HepG2 (cell line): ENCODE measurements at regions not wholly inside any gene's neighbourhood (a gene's known extent, or its start where the extent isn't known, plus 50 kb on each side); places are given as distances from the start of the nearest gene placed in this dataset.

Source experiments
- ATAC-seq: fragments of 200-7000 bp; cut with Tn5 transposase; 3 replicates; pipeline ENCODE4 v1.9.1; 2020; ENCODE audit warnings: mild to moderate bottlenecking, moderate library complexity
- BruUV-seq: library from RNA; stranded (reverse); fragments of 400-500 nt; replicated peaks from 2 replicates; lab custom pipeline; 2021; lab: Mats Ljungman, UMichigan
- CTCF ChIA-PET: fragments of 300-600 bp; formaldehyde crosslinking; extraction: SDS; loops from one replicate; lab custom pipeline; 2021; ENCODE audit warnings: low total read pairs, inconsistent platforms, low intra/inter-chr PET ratio; lab: Yijun Ruan, JAX
- POLR2A ChIA-PET: fragments of 350-600 bp; sonication (Branson Sonifier 250); formaldehyde crosslinking; loops from one replicate; lab custom pipeline; 2020; ENCODE audit warnings: antibody characterized with exemption, inconsistent platforms; lab: Yijun Ruan, JAX
- DNase-seq: peaks from one replicate; pipeline ENCODE4 v3.0.0-alpha.2; 2015; ENCODE audit warnings: low spot score
- FAIRE-seq: peaks from 3 replicates; lab custom pipeline; 2011; peaks lifted over from hg19 to GRCh38; lab: Jason Lieb, UNC
- H2AFZ ChIP-seq: one replicate; pipeline ENCODE4 v1.6.1; 2011; ENCODE audit warnings: low read length, inconsistent platforms
- H3K27ac ChIP-seq: fragments of 300-600 bp; 3 replicates; pipeline ENCODE4 v1.8.0; 2011; ENCODE audit warnings: mixed run types, mild to moderate bottlenecking, mixed read lengths, low read length, inconsistent platforms; ENCODE audit not compliant: insufficient read depth; ENCODE audit errors: extremely low read length
- H3K27me3 ChIP-seq, 2 experiments: fragments of 200-600 bp in 1 of 2; 2 replicates in 1 of 2; 3 replicates in 1 of 2; pipeline versions ENCODE4 v1.6.0 to v1.8.0; 2011; ENCODE audit warnings: low read length in 2 of 2, mild to moderate bottlenecking in 2 of 2, moderate library complexity in 2 of 2, inconsistent platforms in 1 of 2; ENCODE audit not compliant: insufficient read depth in 2 of 2, control insufficient read depth in 1 of 2
- H3K36me3 ChIP-seq, 2 experiments: fragments of 200-600 bp in 1 of 2; replicated peaks in 1 of 2; 2 replicates in 1 of 2; 3 replicates in 1 of 2; pipeline versions ENCODE4 v1.5.1 to v1.8.0; 2011; ENCODE audit warnings: low read length in 2 of 2, inconsistent platforms in 1 of 2; ENCODE audit not compliant: insufficient read depth in 2 of 2, control insufficient read depth in 1 of 2
- H3K4me1 ChIP-seq: 2 replicates; pipeline ENCODE4 v1.5.1; 2012; ENCODE audit warnings: low read length, inconsistent platforms; ENCODE audit not compliant: insufficient read depth
- H3K4me2 ChIP-seq: 2 replicates; pipeline ENCODE4 v1.6.0; 2011; ENCODE audit warnings: low read depth, low read length, inconsistent platforms
- H3K4me3 ChIP-seq, 3 experiments: fragments of 200-600 bp in 1 of 3; sonication (generic), shearing (Covaris generic) in 1 of 3; replicated peaks in 1 of 3; 2 replicates each; pipeline ENCODE4 v1.5.1; 2011 to 2016; ENCODE audit warnings: low read length in 3 of 3, inconsistent platforms in 2 of 3, low read depth in 2 of 3, mild to moderate bottlenecking in 2 of 3, control low read depth in 1 of 3, mixed read lengths in 1 of 3; ENCODE audit not compliant: insufficient read depth in 1 of 3
- H3K79me2 ChIP-seq: one replicate; pipeline ENCODE4 v1.6.1; 2011; ENCODE audit warnings: low read length, inconsistent platforms; ENCODE audit not compliant: insufficient read depth
- H3K9ac ChIP-seq: 2 replicates; pipeline ENCODE4 v1.6.0; 2011; ENCODE audit warnings: mild to moderate bottlenecking, low read depth, low read length, inconsistent platforms; ENCODE audit not compliant: insufficient read depth
- H3K9me3 ChIP-seq: 2 replicates; pipeline ENCODE4 v1.5.1; 2012; ENCODE audit warnings: mild to moderate bottlenecking, low read length
- H4K20me1 ChIP-seq: 2 replicates; pipeline ENCODE4 v1.6.0; 2011; ENCODE audit warnings: inconsistent platforms, mild to moderate bottlenecking, low read length, moderate library complexity; ENCODE audit not compliant: insufficient read depth
- CBX5 ChIP-seq: sonication (generic); formaldehyde crosslinking; IDR thresholded peaks from 2 replicates; pipeline ENCODE4 v1.4.0; 2020; ENCODE audit warnings: missing genetic modification reagents, borderline replicate concordance
- MXD4 ChIP-seq: IDR thresholded peaks from 2 replicates; pipeline ENCODE4 v1.6.1; 2016; ENCODE audit warnings: mild to moderate bottlenecking, missing biosample characterization, missing genetic modification reagents
- PCBP1 ChIP-seq: fragments of 200-400 bp; formaldehyde crosslinking; IDR thresholded peaks from 2 replicates; pipeline ENCODE4 v1.6.1; 2017; ENCODE audit warnings: mild to moderate bottlenecking, low read depth, low read length, borderline replicate concordance
- RARG ChIP-seq: sonication (generic); formaldehyde crosslinking; IDR thresholded peaks from 2 replicates; pipeline ENCODE4 v1.4.0; 2020; ENCODE audit warnings: low read depth, mild to moderate bottlenecking, missing genetic modification reagents
- SIX1 ChIP-seq: sonication (generic); formaldehyde crosslinking; IDR thresholded peaks from 2 replicates; pipeline ENCODE4 v1.4.0; 2020; ENCODE audit warnings: missing genetic modification reagents, borderline replicate concordance
- STAT5B ChIP-seq: sonication (generic); formaldehyde crosslinking; IDR thresholded peaks from 2 replicates; pipeline ENCODE4 v1.4.0; 2020; ENCODE audit warnings: missing genetic modification reagents
- TEF ChIP-seq: sonication (generic); formaldehyde crosslinking; IDR thresholded peaks from 2 replicates; pipeline ENCODE4 v1.5.0; 2020; ENCODE audit warnings: missing genetic modification reagents
- ZNF546 ChIP-seq: sonication (generic); formaldehyde crosslinking; conservative IDR thresholded peaks from 2 replicates; pipeline ENCODE4 v1.8.1; 2023; ENCODE audit warnings: mild to moderate bottlenecking, missing genetic modification reagents
- ZNF567 ChIP-seq: sonication (generic); formaldehyde crosslinking; IDR thresholded peaks from 2 replicates; pipeline ENCODE4 v1.8.1; 2023; ENCODE audit warnings: mild to moderate bottlenecking, missing genetic modification reagents, borderline replicate concordance
- ZNF572 ChIP-seq: sonication (generic); formaldehyde crosslinking; IDR thresholded peaks from 2 replicates; pipeline ENCODE4 v1.5.1; 2020; ENCODE audit warnings: mild to moderate bottlenecking, missing genetic modification reagents
- ZNF781 ChIP-seq: sonication (generic); formaldehyde crosslinking; IDR thresholded peaks from 2 replicates; pipeline ENCODE4 v1.5.1; 2020; ENCODE audit warnings: borderline replicate concordance, mild to moderate bottlenecking, missing genetic modification reagents; ENCODE audit errors: not compliant biosample characterization
- WGBS: methylation state at CpG from one replicate; pipeline ENCODE4 v1.1.6; 2017; ENCODE audit warnings: low lambda C conversion rate; 5-methylcytosine and 5-hydroxymethylcytosine counted together
- in situ Hi-C: cut with HindIII; loops from 2 replicates; pipeline ENCODE4 v1.10.0; 2017; ENCODE audit warnings: low pct_unique_long_range_greater_than_20kb; ENCODE audit not compliant: extremely low pct_ligation_motif_present
- intact Hi-C: fragments of 100-400 bp; cut with micrococcal nuclease; formaldehyde crosslinking; loops from one replicate; pipeline ENCODE4 v1.10.0; 2022; ENCODE audit not compliant: unreplicated experiment
- TF ChIP-seq, protein P1 (sequence below): sonication (generic); formaldehyde crosslinking; IDR thresholded peaks from 2 replicates; pipeline ENCODE4 v1.4.0; 2020; ENCODE audit warnings: mild to moderate bottlenecking, missing genetic modification reagents
- TF ChIP-seq, protein P2 (sequence below): sonication (generic); formaldehyde crosslinking; IDR thresholded peaks from 2 replicates; pipeline ENCODE4 v1.4.0; 2020; ENCODE audit warnings: missing genetic modification reagents, mild to moderate bottlenecking, borderline replicate concordance
- TF ChIP-seq, protein P3 (sequence below): sonication (generic); formaldehyde crosslinking; IDR thresholded peaks from 2 replicates; pipeline ENCODE4 v1.4.0; 2020; ENCODE audit warnings: missing genetic modification reagents

- H3K4me1 ChIP-seq, result no peaks in the 10 kb centered on the region
- no peak for ATAC-seq
- CTCF ChIA-PET, result no interaction called here
- no peak for TF ChIP-seq STAT5B (CRISPR knock-in tag)
- no peak for TF ChIP-seq ZNF546 (CRISPR knock-in tag)
- TF ChIP-seq ZNF572, result no peak
- TF ChIP-seq TEF, result no peak
- TF ChIP-seq ZNF567 (CRISPR knock-in tag), result no peak
- TF ChIP-seq, protein P1, sequence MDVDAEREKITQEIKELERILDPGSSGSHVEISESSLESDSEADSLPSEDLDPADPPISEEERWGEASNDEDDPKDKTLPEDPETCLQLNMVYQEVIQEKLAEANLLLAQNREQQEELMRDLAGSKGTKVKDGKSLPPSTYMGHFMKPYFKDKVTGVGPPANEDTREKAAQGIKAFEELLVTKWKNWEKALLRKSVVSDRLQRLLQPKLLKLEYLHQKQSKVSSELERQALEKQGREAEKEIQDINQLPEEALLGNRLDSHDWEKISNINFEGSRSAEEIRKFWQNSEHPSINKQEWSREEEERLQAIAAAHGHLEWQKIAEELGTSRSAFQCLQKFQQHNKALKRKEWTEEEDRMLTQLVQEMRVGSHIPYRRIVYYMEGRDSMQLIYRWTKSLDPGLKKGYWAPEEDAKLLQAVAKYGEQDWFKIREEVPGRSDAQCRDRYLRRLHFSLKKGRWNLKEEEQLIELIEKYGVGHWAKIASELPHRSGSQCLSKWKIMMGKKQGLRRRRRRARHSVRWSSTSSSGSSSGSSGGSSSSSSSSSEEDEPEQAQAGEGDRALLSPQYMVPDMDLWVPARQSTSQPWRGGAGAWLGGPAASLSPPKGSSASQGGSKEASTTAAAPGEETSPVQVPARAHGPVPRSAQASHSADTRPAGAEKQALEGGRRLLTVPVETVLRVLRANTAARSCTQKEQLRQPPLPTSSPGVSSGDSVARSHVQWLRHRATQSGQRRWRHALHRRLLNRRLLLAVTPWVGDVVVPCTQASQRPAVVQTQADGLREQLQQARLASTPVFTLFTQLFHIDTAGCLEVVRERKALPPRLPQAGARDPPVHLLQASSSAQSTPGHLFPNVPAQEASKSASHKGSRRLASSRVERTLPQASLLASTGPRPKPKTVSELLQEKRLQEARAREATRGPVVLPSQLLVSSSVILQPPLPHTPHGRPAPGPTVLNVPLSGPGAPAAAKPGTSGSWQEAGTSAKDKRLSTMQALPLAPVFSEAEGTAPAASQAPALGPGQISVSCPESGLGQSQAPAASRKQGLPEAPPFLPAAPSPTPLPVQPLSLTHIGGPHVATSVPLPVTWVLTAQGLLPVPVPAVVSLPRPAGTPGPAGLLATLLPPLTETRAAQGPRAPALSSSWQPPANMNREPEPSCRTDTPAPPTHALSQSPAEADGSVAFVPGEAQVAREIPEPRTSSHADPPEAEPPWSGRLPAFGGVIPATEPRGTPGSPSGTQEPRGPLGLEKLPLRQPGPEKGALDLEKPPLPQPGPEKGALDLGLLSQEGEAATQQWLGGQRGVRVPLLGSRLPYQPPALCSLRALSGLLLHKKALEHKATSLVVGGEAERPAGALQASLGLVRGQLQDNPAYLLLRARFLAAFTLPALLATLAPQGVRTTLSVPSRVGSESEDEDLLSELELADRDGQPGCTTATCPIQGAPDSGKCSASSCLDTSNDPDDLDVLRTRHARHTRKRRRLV, result no peak
- TF ChIP-seq, protein P2, sequence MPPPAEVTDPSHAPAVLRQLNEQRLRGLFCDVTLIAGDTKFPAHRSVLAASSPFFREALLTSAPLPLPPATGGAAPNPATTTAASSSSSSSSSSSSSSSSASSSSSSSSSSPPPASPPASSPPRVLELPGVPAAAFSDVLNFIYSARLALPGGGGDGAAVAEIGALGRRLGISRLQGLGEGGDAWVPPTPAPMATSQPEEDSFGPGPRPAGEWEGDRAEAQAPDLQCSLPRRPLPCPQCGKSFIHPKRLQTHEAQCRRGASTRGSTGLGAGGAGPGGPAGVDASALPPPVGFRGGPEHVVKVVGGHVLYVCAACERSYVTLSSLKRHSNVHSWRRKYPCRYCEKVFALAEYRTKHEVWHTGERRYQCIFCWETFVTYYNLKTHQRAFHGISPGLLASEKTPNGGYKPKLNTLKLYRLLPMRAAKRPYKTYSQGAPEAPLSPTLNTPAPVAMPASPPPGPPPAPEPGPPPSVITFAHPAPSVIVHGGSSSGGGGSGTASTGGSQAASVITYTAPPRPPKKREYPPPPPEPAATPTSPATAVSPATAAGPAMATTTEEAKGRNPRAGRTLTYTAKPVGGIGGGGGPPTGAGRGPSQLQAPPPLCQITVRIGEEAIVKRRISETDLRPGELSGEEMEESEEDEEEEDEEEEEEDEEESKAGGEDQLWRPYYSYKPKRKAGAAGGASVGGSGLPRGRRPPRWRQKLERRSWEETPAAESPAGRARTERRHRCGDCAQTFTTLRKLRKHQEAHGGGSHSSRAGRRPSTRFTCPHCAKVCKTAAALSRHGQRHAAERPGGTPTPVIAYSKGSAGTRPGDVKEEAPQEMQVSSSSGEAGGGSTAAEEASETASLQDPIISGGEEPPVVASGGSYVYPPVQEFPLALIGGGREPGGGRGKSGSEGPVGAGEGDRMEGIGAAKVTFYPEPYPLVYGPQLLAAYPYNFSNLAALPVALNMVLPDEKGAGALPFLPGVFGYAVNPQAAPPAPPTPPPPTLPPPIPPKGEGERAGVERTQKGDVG (CRISPR knock-in tag), result no peak
- no peak for TF ChIP-seq PCBP1
- TF ChIP-seq ZNF781 (CRISPR knock-in tag), result no peak
- TF ChIP-seq SIX1 (CRISPR knock-in tag), result no peak
- TF ChIP-seq CBX5, result no peak
- TF ChIP-seq, protein P3, sequence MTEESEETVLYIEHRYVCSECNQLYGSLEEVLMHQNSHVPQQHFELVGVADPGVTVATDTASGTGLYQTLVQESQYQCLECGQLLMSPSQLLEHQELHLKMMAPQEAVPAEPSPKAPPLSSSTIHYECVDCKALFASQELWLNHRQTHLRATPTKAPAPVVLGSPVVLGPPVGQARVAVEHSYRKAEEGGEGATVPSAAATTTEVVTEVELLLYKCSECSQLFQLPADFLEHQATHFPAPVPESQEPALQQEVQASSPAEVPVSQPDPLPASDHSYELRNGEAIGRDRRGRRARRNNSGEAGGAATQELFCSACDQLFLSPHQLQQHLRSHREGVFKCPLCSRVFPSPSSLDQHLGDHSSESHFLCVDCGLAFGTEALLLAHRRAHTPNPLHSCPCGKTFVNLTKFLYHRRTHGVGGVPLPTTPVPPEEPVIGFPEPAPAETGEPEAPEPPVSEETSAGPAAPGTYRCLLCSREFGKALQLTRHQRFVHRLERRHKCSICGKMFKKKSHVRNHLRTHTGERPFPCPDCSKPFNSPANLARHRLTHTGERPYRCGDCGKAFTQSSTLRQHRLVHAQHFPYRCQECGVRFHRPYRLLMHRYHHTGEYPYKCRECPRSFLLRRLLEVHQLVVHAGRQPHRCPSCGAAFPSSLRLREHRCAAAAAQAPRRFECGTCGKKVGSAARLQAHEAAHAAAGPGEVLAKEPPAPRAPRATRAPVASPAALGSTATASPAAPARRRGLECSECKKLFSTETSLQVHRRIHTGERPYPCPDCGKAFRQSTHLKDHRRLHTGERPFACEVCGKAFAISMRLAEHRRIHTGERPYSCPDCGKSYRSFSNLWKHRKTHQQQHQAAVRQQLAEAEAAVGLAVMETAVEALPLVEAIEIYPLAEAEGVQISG (CRISPR knock-in tag), result no peak
- TF ChIP-seq RARG (CRISPR knock-in tag), result no peak
- TF ChIP-seq MXD4 (CRISPR knock-in tag), result no peak
These were observed 859.3 kb downstream of the KCNT2 start for GRCh38 chr1:195748969-195749368.

More at GRCh38 chr1:195748969-195749368, 859.3 kb downstream of the KCNT2 start:
- WGBS, result 0% methylated on average over 1 of the region's 1 CpG
- no peaks in the 10 kb centered on the region for H4K20me1 ChIP-seq
- H3K4me3 ChIP-seq, result no peak overlapping the region
- H2AFZ ChIP-seq, result no peak overlapping the region
- no peak for DNase-seq
- H3K27me3 ChIP-seq, result no peaks in the 10 kb centered on the region
- no peak overlapping the region for H3K27ac ChIP-seq
- BruUV-seq, result no TSS peak
- no peak overlapping the region for H3K9ac ChIP-seq
- no peaks in the 10 kb centered on the region for H3K79me2 ChIP-seq
- POLR2A ChIA-PET, result no interaction called here
- no peak for FAIRE-seq
- H3K9me3 ChIP-seq, result no peaks in the 10 kb centered on the region
- no peak overlapping the region for H3K4me2 ChIP-seq
- in situ Hi-C loops, result no loop called here
- H3K36me3 ChIP-seq, result no peaks in the 10 kb centered on the region
- intact Hi-C loops, result no loop called here
